Fibroblast of skin of abdomen (primary cell): ENCODE measurements at regions not wholly inside any gene's neighbourhood (a gene's known extent, or its start where the extent isn't known, plus 50 kb on each side); places are given as distances from the start of the nearest gene placed in this dataset.
"Not testable (repeated sequence)": the region's sequence is repeated elsewhere in the genome, so short reads cannot be mapped to it uniquely, and the experiment has no call there.

Source experiments
- DNase-seq: peaks from one replicate; pipeline ENCODE4 v3.0.0-alpha.2; 2013

DNA sequence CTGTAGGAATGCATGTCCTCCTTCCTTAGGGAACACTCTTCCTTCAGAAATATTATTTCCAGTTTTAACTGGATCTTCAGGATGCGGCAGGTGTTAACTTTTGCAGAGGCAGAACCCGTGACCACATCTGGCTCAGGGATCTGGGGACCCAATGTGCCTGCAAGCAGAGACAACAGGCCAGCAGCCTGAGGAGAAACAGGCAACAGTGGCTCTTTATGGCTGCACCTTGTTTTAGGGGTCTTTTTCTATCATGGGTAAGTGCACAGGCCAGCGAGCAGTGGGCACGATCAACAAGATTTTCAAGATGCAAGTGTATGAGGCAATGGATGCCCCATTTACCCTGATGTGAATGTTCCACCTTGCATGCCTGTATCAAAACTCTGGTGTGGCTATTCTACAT lies 497.5 kb upstream of the KLF6 start:
- DNase-seq = no peak

DNA sequence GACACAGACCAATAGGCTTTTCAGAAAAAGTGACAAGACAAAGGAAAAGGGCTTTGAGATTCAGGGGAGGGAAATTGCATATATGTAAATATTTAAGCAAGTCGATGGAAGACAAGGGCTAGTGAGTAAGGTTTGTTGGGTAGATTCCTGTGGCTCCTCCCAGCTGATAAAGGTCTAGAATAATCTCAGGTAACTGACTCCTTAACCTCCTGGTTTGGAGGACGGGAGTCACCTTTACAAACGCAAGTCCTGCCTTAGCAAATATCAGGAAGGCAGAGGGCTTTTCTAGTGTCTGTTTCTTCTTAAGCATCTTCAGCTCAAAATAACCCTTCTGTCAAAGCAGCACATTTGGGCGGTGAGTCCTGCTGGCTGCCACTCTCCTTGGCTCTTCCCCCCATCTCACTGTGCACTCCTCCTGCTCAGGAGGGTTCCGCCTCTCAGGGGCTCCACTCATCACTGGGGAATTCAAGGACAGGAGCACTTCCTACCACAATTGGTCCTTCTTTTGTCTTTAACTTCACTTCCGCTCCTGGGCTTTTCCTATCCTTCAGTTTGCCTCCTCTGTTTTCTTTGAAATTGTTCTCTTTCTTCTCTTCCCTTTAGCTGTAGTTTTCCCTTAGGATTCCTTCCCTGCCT lies 496.3 kb upstream of the KLF6 start:
- DNase-seq = peak; percentile 48

DNA sequence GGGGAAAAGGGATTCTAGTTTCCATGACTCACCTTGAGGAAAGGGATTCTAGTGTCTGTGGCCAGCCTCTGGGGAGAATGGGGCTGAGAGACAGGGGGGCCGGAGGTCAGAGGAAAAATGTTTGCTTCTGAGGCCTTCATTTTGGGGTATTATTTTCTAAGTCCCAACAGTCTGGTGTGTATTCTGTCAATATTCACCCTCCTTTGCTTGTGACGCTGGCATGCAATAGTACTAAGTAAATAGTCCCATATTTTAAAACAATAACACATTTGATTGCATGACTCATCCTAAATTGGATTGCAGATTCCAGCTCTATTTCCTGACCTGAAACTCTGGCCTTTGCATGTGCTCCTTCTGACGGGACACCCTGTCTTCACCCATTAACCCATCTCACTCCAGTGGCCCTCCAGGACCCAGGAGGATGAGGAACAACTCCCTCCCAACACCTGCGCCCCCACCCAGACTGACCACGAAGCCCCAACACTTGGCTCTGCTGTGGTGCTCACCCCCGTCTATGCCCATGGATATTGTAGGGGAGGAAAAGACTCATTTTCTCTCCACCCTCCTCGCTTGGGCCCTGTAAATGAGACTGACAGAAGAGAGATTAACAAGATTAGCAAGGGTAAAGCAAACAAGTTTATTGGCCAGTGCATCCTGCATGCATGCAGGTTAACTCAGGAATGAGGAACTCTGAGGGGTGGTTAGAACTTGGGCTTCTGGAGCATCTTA lies 495.6 kb upstream of the KLF6 start:
- DNase-seq = peak; percentile 45

DNA sequence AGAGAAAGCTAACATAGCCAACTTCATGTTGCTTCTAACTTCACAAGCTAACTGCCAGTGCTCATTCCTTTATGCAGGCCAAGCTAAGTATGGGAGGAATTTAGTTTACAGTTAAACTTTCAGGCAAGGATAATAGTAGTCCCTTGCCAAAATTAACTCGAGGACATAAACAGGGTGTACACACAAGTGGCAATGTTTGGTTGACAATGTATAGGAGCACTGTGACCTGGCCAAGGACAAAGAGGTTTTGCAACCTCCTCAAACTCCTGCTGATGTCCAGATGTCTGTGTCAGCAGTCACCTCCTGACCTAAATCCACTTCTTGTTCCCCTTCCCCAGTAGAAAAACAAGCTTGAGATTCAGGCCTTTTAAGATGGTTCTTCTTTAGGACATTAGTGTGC lies 494.6 kb upstream of the KLF6 start:
- no peak for DNase-seq

DNA sequence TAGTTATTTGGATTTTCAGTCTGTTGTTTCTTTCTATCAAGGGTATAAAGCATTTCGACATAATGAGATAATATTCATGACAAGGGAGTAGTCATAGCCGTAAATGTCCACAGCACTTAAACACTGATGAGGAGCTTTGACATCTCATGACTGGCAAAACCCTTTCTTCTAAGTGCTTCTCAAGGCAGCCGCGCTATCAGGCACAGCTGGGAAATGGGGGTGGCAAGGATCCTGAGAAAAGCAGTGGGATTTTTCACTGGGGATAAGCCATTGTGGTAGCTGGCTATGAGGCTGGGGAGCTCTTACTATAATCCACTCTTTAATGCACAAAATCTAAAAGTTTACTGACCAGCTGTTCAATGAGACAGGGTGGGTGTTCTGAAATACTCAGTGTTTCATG lies 493.2 kb upstream of the KLF6 start:
- no peak for DNase-seq

DNA sequence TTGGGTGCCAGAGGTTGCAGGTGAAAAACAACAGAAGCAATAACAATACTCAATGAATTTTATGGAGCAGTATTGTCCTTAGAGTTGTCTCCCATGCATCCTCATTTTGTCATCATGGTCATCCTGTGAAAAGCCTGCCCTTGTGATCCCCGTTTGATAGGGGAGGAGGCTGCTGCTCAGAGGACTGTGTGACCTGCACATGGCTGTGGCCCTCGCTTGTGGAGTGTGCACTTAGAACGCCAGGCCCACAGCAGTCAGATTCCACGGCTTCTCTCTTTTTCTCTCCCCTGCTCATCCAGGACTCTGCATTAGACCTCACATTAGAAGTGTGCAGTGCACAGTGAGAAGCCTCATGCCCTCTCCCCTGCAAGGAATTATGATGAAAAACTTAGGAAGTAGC lies 491.1 kb upstream of the KLF6 start:
- DNase-seq = no peak

DNA sequence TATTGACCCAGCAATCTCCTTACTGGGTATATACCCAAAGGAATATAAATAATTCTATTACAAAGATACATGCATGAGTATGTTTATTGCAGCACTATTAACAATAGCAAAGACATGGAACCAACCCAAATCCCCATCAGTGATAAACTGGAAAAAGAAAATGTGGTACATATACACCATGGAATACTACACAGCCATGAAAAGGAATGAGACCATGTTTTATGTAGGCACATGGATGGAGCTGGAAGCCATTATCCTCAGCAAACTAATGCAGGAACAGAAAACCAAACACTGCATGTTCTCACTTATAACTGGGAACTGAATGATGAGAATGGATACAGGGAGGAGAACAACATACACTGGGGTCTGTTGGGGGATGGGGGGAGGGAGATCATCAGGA lies 489.7 kb upstream of the KLF6 start:
- DNase-seq = not testable (repeated sequence)

DNA sequence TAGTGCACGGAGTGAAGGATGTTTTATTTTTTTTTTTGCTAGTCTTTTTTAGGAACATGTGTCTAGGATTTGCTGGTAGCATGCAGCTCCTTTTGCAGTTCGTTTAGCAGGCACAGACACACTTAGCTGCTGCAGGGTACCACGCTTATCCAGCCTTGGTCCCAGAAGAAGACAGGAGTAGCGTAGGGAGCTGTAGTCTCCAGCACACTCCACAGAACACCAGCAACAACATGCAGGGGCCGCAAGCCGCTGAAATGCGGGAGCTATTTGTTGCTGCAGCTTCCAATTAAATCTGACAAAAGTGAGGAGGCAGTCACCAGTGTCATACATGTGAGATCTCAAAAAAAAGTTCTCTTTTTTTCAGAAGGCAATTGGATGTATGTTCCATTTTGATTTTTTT lies 486.2 kb upstream of the KLF6 start:
- no peak for DNase-seq

DNA sequence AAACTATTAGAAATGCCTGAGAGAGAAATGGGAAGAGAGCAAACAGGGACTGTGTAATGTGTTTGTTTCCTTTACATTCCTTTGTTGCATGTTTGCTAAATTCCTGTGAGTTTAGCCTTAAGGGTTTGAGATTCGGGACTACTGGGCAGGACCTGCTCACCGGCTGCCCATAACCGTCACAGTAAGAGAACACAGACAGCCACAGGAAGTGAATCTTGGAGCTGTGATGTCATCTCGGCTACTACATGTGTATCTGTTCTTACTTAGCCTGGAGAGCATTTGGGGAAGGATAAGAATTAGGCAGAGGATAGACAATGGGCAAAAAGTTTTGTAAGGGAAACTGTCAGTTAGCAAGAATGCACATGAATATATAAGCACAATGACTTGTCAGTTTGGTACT lies 485.1 kb upstream of the KLF6 start:
- DNase-seq = peak; percentile 83

DNA sequence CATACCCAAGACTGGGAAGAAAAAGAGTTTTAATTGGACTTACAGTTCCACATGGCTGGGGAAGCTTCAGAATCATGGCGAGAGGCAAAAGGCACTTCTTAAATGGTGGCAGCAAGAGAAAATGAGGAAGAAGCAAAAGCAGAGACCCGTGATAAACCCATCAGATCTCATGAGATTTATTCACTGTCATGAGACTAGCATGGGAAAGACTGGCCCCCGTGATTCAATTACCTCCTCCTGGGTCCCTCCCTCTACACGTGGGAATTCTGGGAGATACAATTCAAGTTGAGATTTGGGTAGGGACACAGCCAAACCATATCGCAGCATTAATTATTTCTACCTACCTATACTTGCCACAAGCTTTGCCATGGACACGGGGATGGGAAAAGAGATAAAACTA lies 483.5 kb upstream of the KLF6 start:
- not testable (repeated sequence) for DNase-seq

DNA sequence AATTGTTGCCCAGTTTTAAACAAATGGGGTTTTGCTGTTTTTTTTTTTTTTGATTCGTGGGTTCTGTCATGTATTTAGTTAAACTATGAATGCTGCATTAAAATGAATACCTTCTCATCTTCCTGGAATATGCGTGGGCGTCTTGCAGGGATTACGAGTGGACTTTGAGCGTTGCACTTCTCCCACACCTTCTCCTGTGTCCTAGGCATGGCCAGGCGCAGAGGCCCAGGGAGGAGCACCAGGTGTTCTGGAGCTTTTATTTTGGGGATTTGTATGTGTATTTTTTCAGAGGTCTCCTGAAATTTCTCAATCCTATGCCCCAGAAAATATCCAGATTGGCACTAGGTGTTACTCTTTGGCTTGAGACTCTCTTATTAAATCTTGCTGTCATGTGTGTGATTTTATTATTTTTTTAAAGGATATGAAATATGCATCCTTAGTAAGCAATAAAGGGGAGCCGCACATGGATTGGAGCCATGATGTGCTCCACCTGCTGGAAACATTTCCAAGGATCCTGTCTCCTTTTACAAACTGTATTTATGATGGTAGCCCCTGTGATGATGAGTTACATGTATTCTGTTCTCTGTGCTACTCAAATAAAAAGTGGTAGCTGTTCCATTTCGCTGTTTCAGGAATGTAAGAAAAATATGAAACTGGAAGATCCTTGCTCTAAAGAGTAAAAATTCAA lies 482.2 kb upstream of the KLF6 start:
- peak; percentile 20 for DNase-seq

DNA sequence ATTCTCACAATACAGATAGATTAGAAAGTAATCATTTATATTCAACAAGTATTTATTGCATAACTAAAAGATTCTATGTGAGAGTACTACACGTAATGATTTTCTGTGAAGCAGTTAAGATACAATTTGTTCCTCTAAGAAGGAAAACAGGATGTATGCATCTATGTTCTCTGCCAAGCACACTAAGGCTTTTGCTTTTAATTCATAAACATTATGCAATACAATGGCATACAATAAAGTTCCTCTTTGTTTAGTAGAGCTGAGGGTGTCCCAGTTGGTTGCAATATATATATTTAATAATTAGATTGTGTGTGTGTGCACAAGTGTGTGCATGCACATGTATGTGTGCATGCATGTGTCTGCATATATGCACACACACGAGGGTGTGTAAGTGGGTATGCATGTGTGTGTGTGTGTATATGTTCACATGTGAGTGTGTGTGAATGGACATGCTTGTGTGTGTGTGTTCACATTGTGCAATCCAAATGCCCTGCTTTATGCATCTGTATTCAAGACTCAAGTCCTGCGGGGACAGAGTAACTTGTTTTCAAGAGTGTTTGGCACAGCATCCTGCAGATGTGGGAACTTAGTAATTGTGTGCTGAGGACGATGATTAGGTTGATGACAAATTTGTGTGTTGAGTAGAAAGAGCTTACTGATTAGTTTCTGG lies 481.5 kb upstream of the KLF6 start:
- DNase-seq = peak; percentile 50

DNA sequence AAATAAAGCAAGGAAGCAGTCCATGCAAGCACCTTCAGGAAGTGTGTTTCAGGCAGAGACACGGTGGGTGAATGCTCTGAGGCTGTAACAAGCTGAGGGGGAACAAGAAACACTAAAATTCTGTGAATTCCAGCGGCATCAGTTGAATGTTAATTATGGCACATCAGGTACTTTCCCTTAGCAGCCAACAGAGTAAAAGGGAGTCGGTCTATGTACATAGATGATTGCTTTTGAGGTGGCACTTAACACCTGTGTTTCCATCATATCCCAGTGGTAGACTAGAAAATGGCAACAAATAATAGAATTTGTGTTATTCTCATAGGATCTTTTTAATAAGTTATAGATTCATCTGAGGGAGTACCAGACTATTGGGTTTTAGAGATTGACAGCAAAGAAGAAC lies 481.0 kb upstream of the KLF6 start:
- DNase-seq = no peak

DNA sequence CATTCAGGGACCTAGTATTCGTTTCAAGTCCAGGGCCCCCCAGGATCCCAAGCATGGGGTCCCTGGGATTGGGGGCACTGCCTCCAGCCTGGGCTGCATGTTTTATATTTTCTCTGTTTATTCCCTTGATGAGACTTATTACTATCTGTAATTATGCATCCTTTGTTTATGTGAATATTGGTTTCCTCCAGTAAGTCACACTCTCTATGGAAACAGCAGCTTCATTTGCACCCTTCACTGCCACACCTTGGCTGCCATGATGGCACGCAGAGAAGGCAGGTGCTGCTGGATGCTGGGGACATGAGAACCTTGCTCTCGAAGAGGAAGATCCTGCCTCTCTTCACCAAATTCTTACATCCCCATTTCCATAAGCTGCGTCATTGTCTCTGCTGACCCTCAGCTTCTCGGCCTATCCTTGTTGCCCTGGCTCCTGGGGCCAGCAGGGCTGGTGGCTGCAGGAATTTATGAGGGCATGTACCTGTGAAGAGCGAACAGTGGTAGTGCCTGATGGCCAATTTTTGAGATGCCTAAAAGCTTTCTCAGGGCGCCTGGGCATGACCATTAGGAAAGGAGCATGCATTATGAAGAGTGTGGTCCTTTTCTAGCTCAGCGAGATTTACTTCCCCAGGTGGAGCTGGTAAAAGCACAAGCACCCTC lies 479.3 kb upstream of the KLF6 start:
- DNase-seq = no peak

DNA sequence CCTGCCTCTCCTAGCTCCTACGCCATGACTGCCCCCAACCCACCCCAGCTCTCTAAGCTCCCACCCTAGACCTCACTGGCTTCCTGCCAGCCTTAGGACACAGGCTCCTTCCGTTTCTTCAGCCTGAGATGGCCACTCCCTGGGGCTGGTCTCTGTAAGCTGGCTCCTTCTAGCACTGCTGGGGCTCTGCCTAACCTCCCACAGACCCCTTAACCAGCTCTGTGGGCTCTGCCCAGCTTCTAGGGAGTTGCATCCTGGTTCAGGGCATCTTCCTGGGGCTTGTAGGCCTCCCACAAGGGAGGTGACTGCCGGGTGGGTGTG lies 478.6 kb upstream of the KLF6 start:
- DNase-seq = no peak

DNA sequence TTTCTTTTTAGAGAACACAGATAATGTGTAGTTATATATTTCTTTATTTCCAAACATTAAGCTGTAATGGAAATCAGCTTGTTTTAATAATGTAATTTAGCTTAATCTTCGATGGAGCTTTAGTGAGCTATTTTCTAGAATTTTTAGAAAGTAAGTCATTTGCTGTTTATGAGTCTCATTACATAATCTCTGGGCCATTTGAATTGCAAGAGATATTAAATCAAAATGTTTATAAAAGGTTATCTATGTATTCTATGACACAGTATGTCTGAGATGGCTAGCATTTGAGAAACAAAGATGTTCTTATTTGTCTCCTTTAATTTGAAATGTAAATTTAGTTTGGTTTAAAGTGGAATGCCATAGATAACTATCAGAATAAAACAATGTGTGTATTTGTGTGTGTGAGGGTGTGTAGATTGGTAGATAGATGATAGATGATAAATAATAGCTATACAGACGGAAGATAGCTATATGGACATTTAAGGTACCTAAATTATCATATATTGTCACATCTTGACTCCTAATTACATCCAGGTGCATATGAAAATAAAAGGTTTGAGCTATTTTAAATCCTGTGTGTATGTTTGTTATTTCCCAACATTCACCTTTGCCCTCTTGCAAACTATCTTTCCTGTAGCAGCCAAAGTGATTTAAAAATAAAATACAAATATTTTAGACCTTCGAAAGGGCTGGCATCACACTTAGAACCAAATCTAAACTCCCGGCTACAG lies 478.0 kb upstream of the KLF6 start:
- no peak for DNase-seq

DNA sequence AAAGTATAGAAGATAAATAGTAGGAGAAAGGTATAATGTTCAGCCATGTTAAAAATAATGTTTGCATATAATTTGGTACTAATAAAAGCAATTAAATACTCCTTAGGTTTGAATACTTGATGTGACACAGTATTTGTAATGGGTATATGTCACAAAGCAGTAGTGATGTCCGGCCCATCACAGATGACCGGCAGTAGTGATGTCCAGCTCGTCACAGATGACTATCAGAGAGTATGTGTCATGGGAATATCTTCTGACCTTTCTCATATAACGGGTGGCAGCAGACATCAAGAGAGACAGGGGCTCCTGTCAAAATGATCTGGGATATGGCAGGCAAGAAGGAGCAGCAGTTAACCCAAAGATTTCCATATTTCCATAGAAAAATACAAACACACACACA lies 477.4 kb upstream of the KLF6 start:
- DNase-seq = no peak

DNA sequence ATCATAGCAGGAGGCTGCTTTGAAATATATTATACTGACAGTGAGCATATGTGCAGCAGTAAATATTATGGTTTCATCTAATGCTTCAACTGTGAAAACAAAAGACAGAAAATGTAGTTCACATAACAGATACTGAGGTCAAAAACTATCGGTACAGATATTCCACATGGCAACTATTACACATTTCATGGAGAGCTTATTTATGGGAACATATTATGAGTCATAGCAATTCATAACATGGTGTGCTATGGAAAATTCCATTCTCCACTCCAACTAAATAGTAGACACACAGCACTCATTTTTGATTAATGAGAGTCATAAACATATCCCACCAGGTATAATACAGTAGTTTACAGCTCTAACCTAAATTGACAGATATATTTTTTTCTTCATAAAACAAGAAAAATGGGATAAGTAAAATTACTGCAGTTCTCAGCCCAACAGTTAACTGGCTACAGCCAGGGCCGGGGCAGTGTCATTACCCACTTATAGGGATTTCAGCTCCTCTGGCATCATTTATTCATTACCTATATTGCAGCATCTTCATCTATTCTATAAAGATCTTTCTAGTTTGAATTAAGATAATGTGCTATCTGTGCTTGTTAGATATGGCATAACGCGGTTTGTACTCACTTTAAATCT lies 475.6 kb upstream of the KLF6 start:
- peak; percentile 73 for DNase-seq

DNA sequence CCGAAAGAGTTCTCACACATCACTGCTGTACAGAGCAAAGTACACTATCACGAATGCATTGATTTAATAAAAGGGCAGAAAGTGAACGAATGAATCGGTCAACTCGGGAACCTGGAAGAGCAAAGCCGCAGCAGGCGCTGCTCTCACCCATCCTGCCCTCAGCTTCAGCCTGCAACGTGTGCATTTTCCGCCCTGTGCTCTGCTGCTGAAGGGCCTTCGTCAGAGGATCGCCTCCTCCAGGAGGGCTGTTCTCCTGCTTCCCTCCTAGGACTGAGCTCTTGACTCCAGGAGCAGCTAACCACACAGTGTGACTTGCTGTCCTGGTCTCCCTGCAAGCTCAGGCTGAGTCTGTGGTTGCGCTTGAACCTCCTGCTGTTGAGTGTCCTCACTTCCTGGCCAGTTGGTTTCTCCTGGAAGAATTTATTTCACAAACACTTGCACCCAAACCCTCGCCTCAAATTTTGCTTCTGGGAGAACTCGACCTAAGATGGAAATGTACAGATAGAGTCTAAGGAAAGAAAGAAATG lies 473.0 kb upstream of the KLF6 start:
- DNase-seq = no peak

DNA sequence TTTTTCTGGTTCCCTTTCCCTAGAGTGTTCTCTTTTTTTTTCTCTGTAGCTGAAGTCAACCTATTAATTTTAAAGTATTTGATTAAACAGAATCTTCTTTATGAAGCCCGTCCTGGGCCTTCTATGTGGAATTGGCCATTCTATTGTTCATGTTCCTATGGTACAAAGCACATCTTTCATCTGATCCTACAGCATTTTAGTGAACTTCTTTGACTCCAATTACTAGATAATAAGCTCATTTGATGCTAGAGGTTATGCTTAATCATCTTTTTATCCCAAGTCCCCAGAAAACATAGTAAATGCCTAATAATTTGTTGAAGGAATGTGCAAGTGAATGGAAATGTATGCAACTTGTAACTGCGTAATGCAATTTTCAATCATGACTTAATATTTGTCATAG lies 472.0 kb upstream of the KLF6 start:
- DNase-seq = no peak

DNA sequence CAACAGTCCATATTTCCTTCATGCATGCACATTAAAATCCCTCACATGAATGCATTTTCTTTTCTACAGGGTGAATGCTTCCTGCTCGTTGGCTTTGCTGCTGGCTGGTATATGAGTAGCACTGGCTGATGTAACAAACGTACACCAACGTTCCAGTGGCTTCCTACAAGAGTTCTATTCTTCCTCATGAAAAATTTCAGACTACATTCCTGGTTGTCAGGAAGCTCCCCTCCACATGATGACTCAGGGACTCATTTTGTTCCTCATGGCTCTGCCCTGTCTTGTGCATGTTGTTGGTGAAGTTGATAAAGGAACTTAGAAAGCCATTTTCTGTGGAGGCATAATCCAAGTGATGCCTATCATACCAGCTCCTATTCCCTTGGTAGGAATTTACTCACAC lies 470.7 kb upstream of the KLF6 start:
- no peak for DNase-seq
